PC-9 (cell line): ENCODE measurements at regions not wholly inside any gene's neighbourhood (a gene's known extent, or its start where the extent isn't known, plus 50 kb on each side); places are given as distances from the start of the nearest gene placed in this dataset.
"Not testable (repeated sequence)": the region's sequence is repeated elsewhere in the genome, so short reads cannot be mapped to it uniquely, and the experiment has no call there.

Experiments
- EZH2 ChIP-seq: fragments of 200-600 bp; sonication (generic); IDR thresholded peaks from 2 replicates; pipeline ENCODE4 v1.8.0; 2017; ENCODE audit warnings: antibody characterized with exemption, low read depth
- TF ChIP-seq, protein P1 (sequence below): fragments of 200-600 bp; sonication (generic); conservative IDR thresholded peaks from 2 replicates; pipeline ENCODE4 v1.6.1; 2017; ENCODE audit warnings: mixed run types, antibody characterized with exemption, mild to moderate bottlenecking, moderate library complexity

DNA sequence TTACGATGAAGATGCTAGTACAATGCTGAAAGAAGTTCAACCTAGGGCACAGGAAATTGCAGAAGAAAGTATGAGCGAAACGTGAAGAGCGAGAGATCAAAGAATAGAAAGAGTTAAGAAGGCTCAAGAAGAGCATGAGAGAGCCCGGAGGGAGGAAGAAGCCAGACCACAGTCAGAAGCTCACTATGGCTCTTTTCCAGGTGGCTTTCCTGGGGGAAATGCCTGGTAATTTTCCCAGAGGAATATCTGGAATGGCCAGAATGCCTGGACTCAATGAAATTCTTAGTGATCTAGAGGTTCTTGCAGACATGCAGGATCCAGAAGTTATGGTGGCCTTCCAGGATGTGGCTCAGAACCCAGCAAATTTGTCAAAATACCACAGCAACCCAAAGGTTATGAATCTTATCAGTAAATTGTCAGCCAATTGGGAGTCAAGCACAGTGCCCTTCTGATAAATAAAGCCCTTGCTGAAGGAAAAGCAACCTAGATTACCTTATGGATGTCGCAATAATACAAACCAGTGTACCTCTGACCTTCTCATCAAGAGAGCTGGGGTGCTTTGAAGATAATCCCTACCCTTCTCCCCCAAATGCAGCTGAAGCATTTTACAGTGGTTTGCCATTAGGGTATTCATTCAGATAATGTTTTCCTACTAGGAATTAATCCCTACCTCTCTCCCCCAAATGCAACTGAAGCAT, 78.0 kb upstream of the ADGRL2 start:
- TF ChIP-seq, protein P1, sequence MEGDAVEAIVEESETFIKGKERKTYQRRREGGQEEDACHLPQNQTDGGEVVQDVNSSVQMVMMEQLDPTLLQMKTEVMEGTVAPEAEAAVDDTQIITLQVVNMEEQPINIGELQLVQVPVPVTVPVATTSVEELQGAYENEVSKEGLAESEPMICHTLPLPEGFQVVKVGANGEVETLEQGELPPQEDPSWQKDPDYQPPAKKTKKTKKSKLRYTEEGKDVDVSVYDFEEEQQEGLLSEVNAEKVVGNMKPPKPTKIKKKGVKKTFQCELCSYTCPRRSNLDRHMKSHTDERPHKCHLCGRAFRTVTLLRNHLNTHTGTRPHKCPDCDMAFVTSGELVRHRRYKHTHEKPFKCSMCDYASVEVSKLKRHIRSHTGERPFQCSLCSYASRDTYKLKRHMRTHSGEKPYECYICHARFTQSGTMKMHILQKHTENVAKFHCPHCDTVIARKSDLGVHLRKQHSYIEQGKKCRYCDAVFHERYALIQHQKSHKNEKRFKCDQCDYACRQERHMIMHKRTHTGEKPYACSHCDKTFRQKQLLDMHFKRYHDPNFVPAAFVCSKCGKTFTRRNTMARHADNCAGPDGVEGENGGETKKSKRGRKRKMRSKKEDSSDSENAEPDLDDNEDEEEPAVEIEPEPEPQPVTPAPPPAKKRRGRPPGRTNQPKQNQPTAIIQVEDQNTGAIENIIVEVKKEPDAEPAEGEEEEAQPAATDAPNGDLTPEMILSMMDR, result not testable (repeated sequence)
- TF ChIP-seq EZH2, result not testable (repeated sequence)
